NCI-H146 (cell line): ENCODE measurements at regions not wholly inside any gene's neighbourhood (a gene's known extent, or its start where the extent isn't known, plus 50 kb on each side); places are given as distances from the start of the nearest gene placed in this dataset.

Experiments
- DNase-seq: peaks from one replicate; lab custom pipeline; 2025; lab: John Stamatoyannopoulos, UW

DNA sequence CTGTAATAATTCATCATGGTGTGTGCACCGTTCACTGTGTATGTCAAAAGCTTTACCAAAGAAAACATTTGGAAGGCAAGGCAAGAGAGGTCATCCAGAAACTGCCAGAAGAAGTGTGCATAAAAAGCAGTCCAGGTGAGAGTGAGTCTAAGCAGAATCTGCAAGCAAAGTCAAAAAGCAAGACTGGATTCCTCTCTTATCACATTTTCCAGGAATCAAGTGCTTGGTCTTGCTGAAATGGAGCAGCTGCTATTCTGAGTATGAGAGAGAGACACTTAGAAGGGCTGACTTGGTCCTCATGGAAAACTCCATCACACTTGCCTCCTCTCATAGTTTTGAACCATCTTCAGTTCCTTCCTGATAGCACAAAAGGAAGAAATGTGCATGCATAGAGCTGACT is 231.3 kb downstream of the ANAPC1 start:
- no peak for DNase-seq

DNA sequence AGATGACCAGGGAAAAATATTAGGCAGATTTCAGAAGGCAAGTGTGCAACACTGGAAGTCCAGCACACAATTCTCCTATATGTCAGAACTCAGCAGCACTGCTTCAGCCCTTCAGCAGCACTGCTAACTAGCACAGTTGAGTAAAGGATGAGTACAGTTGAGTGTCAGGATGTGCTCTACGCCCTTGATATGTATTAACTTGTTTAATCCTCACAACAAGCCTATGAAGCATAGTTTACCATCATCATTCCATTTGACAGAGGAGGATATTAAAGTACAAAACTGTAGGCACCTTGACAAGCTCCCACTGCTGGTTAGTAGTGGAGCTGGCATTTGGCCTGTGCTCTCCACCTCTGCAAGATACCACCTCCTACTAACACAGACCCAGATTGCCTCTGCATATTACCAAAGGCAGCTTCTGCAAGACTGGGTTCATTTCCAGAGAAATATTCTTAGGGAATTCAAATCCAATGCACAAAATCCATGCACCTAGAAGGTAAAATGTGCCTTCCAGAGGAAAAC is 230.8 kb downstream of the ANAPC1 start:
- no peak for DNase-seq

DNA sequence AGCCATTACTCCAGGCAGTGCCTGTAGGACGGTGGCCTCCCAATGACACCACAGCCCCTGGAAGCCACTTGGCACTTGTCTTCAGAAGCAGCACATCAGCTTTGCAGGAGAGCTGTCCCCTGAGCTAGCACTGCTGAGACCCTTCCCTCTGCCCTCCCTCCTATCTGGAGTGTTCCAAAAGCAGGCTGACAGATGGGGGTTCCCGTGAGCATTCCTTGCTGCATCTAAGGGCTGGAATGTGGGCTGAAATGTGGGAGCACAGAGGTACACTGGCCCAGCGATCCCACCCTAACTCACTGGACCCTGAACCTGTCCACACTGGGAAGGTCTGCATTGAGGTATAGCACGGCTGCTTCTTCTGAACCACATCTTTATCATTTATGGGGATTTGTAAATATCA is 230.1 kb downstream of the ANAPC1 start:
- no peak for DNase-seq

DNA sequence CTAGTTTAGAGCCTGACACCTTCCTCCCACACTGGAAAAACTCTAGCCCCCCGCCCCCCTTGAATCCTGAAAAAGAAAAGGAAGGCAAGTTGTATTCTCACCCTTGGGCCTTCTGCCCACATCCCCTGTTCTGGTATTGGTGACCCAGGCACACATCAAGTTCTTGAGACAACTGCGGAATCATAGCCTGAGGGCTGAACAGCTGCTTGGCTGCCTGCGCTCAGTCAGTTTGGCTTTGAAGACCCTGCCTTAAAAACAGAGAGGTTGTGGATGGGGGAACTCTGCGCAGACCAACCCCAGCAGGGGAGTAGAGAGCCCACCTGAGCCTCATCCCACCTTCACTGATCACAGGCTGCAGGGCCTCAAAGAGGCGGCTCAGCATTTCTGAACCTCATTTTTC is 229.2 kb downstream of the ANAPC1 start:
- DNase-seq: no peak

DNA sequence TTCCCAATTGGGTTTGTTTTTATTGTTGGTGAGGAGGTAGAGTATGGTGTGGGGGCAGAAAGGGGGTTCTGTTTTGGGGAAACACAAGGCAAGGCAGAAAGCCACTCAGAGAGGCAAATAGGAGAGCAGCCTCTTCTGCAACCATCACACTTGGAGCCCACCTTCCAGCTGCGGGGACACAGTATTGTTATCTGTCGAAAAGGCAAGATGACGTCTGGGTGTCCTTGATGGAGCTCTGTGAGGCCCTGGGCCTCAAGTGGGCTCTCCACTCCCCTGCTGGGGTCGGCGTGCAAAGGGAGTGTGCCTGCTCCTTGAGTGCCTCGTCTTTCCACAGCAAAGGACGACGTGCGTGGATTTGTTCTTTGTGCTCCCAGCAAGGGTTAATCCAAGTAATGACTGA is 227.6 kb downstream of the ANAPC1 start:
- no peak for DNase-seq

DNA sequence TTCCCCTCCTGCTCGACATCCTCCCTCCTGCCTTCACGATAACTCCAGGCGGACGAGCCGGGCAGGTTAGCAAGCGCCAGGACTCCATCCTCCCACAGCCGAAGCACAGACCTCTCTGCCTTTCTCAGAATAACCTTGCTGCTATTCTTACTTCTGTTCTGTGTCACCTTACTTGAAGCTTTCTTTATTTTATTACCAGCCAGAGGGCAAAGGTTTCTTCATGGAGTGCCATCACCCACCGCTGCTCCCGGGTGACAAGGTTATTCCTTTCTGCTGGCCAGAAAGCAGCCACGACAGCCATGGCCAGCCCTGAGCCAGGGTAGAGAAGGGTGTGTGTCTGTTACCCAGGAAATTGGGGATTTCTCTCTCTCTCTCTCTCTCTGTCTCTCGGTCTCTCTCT is 227.1 kb downstream of the ANAPC1 start:
- DNase-seq: no peak

DNA sequence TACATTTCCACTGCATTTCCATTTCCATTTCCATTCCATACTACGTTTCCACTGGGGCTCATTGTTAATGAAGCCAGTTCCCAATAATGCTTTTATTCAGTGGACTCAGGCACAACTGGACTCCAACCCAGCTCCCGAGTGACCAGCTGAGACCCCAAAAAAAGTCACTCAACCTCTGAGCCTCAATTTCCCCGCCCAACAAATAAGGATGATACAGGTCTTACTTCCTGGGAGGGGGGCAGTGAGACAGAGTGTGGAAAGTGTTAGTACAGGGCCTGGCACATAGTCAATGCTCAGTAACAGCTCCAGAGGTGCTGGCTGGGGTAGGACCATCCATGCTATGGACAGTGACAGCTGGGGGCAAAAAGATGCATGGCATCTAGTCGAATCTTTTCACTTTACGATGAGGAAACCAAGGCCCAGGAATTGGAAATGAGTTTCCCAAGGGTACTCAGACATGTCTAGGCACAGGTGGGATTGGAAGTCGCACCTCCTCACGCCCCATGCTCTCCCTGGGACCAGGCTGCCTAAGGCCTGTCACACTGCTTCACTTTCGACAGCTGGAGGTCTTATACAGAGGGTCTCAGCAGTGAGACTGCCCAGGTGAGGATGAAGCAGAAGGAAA is 226.5 kb downstream of the ANAPC1 start:
- DNase-seq: no peak

DNA sequence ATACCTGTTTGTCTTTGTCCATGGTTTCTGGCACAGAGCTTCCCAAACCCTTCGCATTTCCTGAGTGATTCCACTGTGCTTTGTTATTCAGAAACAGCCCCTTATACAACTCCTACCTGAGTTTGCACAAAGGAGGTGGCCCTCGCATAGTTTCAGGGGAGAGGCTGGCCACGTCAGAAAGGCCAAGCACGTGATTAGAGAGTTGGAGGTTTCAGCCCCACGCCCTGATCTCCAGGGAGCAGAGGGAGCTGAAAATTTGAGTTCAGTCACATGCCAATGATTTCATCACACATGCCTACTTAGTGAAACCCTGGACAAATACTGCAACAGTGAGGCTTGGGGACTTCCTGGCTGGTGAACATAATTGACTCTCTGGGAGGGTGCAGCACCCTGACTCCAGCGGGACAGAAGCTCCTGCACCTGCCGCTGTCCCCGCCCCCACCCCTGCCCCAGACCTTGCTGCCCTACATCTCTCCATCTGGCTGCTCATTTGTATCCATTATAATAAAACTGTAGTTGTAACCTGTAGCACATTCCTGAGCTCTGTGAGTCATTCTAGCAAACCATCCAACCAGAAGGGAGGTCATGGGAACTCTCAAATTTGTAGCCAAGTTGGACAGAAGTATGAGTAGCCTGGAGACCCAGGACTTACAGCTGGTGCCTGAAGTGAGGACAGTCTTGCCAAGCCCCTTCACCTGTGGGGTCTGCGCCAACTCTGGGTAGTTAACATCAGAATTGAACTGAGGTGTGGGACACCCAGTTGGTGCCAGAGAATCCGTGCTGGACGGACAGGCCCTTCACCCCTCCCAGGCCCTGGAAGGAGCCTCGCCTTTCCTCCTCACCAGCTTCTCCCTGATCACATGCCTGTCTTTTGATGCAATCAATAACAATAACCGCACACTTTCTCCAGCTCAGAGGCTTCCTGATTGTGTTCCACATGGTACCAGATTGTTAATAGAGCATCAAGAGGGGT is 224.3 kb downstream of the ANAPC1 start:
- no peak for DNase-seq

DNA sequence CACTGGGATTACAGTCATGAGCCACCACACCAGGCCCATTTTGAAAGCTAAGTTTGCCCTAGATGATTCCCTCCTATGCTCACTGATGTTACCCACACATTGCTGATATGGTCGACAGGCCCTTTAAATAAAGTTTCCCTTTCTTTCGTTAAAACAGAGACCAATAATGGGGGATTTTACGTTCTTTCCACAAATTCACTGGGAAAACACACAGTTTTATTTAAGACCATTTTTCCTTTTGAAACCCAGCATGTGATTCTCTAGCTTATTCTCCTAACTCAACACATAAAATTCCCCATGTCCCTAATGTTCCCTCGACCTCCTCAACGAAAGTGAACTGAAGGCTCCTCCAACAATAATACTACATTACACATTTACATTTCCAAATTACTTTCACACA is 223.2 kb downstream of the ANAPC1 start:
- no peak for DNase-seq

DNA sequence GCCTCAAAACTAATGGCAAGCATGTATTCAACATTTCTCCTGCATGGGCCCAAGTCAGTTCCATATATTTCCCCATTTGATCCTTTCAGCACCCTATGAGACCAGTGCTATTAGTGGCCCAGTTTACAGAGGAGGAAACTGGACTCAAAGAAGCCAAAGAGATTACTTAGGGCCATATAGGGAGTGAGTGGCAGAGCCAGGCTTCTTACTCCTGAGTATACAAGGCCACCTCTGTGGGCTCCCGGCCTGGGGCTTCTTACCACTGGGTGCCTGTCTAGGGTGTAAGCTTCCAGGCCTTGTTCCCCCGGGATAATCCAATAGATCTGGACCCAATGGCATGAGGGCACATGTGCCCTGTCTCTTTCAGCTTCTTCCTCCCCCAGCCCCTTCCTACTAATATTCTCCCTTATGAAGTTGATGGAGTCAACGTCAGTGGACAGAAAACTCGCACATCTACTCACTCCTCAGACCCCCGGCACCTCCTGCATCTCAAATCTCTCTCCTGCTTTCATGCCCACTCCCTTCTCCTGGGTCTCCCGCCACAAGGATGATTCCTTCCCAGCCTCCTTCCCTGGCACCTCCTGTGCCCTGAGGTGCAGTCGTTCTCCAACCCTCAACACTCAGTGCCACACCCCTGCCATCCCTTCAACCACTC is 222.6 kb downstream of the ANAPC1 start:
- no peak for DNase-seq

DNA sequence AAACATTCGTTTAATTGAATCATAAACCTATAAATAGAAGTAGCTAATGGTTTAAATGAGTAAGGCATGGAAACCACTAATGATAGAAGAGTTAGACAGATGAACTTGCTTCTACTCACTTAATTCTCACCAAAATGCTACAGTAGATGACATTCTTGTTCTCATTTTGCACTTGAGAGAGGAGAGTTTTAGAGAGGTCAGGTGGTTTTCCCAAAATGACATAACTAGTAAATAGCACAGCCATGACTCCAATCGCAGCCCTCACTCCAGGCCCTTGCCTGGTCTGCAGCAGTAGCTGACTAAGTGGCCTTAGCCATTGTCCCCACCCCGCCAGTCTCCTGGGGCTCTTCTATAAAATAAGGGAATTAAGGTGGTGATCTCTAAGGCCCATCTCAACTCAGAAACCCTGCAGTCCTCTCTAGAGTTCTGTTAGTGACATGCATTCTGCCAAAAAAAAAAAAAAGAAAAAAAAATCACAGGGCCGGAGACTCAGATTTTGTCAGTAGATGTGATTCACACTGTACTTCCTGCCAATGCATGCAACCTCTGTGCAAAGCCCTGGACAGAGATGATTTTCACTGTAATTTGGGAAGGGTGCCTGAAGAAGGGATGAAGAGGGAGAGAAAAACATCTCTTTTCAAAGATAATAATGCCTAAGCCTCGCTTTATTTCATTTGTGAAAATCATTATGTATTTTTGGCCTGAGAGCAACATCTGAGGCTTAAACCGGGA is 221.8 kb downstream of the ANAPC1 start:
- DNase-seq: no peak

DNA sequence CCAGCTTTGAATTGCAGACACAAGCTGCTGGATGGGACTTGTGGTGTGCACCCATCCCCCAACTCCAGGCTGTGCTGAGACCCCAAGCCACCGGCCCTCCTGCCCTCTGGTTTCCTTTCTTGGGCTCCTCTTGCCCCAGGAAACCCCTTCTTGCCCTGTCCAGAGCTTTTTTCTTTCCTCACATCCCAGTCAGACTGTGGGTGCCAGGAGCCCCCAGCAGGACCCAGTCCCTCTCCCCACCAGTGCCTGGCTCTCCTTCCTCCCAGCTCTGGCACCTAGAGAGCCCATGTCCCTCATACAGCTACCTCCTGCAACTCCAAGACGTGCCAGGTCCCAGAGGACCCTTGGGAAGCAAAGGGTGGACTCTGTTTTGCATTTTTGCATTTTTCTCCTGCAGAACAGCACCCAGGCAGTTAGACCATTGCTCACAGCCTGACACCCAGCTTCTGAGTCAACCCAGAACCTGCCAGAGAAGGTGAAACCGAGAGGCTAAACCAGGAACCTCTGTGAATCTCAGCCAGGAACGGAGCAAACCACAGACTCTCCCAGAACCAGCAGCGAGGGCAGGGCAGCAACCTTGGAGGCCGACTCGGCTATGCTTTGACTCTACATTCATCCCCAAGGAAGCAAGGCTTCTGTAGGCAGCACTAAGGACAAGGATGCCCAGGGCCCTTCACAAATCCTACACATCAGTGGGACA is 221.1 kb downstream of the ANAPC1 start:
- DNase-seq: no peak

DNA sequence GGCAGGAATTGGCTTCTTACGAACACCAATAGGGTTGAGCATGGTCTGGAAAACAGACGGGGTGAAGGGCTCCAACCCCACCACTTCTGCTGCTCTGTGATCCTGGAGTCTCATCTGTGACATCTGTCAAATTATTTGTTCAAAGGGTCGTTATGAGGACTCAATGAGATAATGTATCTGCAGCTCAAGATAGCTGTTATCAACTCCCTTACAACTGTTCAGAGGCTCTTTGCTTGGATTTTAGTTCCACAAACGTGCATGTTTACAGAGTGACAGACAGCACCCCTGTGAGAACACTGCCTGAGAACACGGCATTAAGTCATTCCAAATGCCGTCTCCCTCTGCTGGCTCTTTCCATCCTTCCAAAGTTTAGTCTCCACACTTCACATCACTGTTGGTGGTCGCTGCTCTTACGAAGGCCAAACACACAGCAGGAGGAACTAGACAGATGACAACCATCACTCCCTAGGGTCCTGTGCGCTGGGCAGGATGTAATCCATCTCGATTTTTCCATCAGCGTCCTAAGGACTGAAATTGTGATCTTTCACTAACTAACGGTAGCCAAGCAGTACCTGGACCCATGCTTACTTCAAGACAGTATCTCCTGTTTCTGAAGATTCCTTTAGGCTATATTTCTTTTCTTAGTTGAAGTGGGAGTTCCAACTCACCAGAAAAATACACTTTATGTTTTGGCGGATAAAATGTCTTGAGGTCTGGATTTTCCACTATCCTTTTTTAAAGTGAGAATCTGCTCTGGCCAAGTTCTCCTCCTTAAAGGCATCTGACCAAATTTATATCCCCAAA is 220.3 kb downstream of the ANAPC1 start:
- no peak for DNase-seq

DNA sequence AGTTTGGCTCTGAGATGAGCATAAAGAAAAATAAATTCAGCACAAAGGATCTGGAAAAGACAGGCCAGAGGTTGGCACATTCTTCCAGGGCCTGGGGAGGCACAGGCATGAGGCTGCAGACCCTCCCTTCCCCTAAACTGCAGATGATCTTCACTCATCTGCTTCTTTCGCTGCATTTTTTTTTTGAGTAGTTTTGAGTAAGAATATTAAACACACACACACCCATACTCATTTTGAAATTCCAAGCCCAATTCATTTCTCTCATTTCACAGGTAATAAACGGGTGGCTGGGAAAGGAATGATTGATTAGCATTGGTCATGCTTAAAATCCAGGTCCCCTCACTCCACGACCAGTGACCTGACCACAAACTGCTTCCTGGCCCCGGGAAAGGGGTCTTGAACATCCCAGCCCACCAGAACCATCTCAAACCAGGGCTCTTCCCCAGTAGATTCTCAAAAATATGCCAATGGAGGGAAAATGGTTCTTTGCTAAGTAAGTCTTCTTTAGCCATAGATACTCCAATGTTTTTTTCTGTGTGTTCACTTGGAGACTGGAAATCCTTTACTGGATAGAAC is 219.6 kb downstream of the ANAPC1 start:
- DNase-seq: no peak

DNA sequence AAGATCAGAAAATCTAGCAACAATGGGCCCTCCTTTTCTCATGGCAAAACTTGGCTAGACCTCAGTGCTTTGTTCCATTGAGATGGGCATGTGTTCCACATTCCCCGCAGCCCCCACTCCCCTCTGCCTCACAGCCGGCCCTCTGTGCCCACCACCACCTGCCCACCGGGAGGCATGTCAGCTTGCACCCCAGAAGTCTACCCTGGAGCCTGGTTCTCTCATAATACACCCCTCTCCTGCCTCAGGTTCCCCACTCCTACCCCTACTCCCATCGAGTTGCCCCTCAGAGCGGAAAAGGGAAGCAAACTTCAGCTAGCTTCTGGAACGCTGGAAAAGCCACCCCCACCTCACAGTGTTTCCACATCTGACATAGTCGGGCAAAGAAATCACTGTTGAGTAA is 219.0 kb downstream of the ANAPC1 start:
- DNase-seq: no peak

DNA sequence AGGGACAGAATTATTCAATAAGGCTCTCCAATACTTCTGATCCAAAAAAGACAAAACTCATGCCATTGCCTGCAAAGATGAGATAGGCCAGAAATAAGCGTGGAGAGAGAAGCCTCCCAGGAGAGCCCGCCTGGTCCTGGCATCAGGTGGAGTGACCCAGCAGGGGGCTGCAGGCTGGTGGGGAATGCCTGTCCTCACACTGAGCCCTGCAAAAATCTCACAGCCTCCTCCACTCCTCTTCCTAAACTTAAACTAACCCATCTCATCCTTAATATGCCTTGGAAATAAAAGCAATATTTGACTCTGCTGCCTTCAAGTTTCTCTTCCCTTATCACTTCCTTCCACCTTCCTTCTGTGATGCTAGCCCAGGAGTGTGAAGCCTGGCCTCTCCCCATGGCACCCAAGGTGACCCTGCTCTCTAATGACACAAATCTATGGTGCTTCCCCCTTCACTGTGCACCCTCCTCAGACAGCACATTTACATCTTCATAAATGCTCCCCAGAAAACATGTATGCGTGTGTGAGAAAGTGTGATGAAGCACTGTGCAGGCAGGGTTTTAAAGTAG is 218.4 kb downstream of the ANAPC1 start:
- no peak for DNase-seq

DNA sequence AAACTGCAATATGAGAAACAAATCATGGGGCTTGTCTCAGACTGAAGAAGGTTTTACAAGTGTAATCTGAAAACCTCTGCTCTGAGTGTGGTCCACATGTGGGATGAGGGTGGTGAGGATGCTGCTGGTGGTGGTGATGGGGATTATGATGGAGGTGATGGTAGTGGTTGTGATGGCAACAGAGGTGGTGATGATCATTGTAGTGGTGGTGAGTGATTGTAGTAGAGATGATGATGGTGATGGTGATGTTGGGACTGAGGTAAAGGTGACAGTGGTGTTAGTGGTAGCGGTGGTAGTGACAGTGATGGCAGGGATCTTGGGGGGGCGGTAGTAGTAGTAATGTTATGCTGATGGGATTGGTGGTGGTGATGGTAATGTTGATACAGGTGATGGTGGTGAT is 217.8 kb downstream of the ANAPC1 start:
- no peak for DNase-seq

DNA sequence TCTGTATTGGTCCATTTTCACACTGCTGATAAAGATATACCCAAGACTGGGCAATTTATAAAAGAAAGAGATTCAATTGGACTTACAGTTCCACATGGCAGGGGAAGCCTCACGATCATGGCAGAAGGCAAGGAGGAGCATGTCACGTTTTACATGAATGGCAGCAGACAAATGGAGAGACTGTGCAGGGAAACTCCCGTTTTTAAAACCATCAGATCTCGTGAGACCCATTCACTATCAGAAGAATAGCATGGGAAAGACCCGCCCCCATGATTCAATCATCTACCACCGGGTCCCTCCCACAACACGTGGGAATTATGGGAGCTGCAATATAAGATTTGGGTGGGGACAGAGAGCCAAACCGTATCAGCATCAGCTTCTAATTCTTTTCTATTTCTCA is 217.0 kb downstream of the ANAPC1 start:
- no peak for DNase-seq

DNA sequence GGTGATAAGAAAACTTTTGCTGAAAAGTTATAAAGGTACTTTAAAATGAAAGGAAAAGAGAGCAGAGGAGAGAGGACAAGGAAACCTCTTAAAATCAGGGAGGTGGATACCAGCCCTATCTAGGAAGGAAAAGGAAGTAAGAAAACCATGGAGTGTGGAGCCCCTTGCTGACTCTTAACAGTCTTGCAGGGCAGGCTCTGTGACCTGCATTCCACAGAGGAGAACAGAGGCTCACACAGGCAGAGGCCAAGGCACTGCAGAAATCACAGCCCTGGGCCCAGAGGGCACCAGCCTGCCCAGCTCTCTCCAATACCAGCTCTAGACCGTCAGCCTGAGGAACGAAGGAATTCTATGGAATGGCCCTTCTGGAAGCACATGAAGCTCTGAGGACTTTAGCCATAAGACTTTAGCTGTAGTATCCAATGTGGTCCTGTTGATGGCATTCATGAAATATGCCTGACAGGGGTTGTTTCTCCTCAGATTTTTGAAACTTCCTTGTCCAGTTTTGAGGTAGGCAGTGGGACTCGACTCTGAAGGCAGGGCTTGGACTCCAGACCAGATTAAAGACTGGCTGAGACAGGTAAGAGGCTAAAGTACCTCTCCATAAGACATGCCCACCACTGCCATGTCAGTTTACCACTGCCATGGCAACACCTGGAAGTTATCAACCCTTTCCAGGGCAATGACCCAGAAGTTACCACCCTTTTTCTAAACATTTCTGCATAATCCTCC is 216.3 kb downstream of the ANAPC1 start:
- no peak for DNase-seq
